ENCODE measurements at regions not wholly inside any gene's neighbourhood (a gene's known extent, or its start where the extent isn't known, plus 50 kb on each side); places are given as distances from the start of the nearest gene placed in this dataset.

DNA sequence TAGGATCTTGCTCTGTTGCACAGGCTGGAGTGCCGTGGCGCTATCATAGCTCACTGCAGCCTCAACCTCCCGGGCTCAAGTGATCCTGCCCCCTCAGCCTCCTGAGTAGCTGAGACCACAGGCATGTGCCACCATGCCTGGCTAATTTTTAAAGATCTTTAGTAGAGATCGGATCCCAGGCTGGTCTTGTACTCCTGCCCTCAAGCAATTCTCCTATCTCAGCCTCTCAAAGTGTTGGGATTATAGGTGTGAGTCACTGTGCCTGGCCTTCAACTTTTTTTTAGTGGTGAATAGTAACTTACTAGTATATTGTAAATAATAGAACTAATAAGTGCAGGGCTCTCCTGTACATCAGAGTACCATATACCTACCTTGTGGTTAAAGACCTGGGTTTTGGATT lies 52.1 kb upstream of the LMTK2 start:
- Histone ChIP-seq H2BK15ac (ENCODE audit: low read length) (no peak overlapping the region), H2BK120ac (ENCODE audit: low read depth, low read length) (no peak overlapping the region), H3K14ac (ENCODE audit: low read length) (no peak overlapping the region), H3K27me3 (ENCODE audit: control insufficient read depth in 3 of 3, insufficient read depth in 3 of 3, low read depth in 1 of 3, low read length in 3 of 3) (peaks cover 0 to 7% (median 0%) of the 10 kb centered on the region in 3 experiments), H2BK5ac (ENCODE audit: low read length) (no peak overlapping the region), H3K36me3 (replicated peaks in 1 of 2; ENCODE audit: control insufficient read depth in 2 of 2, insufficient read depth in 2 of 2, low read length in 2 of 2) (no peaks in the 10 kb centered on the region), H3K9ac (ENCODE audit: low read depth, low read length, poor library complexity) (no peak overlapping the region), H2BK12ac (ENCODE audit: low read length) (no peak overlapping the region), H2AFZ (ENCODE audit: low read length) (no peak overlapping the region), H3K18ac (ENCODE audit: low read length) (no peak overlapping the region), H3K9me3 (replicated peaks in 1 of 2; ENCODE audit: control insufficient read depth in 2 of 2, insufficient read depth in 1 of 2, low read depth in 1 of 2, low read length in 2 of 2) (no peaks in the 10 kb centered on the region), H3K23ac (ENCODE audit: low read depth, low read length, poor library complexity) (no peak overlapping the region), H4K91ac (ENCODE audit: low read depth, low read length, poor library complexity) (no peak overlapping the region), H3K4me1 (ENCODE audit: control insufficient read depth in 2 of 2, insufficient read depth in 1 of 2, low read depth in 1 of 2, low read length in 2 of 2) (peaks cover 0 to 3% of the 10 kb centered on the region in 2 donors), H3K4ac (ENCODE audit: low read length) (no peak overlapping the region), H3K4me2 (ENCODE audit: insufficient read depth, low read length, poor library complexity, severe bottlenecking) (no peak overlapping the region), H3K27ac (replicated peaks; ENCODE audit: low read length) (no peak overlapping the region), H3K79me1 (ENCODE audit: low read depth, low read length) (no peaks in the 10 kb centered on the region), H3K4me3 (ENCODE audit: low read length in 2 of 2) (no peak overlapping the region), H4K8ac (ENCODE audit: low read depth, low read length) (no peak overlapping the region), H2AK5ac (ENCODE audit: low read depth, low read length) (no peak overlapping the region)
- no peak for DNase-seq (ENCODE audit: low spot score)
- WGBS, 2 donors (ENCODE audit: extremely low coverage in 2 of 2, insufficient read length in 2 of 2, insufficient replicate concordance in 1 of 2), result no CpG with 5 or more reads among the region's 4 CpGs

DNA sequence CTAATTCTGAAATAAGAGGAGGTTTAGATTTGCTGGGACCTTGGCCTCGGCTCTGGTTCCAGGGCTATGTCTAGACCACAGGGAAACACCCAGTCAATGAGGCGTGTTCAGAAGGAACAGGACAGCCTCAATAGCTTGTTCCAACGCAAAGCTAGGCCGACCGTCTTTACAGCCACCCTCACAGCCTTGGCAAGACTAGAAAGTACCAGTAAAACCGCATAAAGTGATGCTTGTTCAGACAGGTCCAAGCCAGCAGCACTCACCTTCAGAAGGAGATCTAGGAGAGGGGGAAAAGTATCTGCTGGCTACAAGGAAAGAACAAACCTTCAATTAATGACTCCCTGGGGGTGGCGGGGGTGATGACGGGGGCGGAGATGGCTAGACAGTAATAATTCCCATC lies 50.1 kb upstream of the LMTK2 start:
- no peak overlapping the region for H2AK5ac ChIP-seq (ENCODE audit: low read depth, low read length)
- no peak overlapping the region for H2BK12ac ChIP-seq (ENCODE audit: low read length)
- no peak overlapping the region for H2AFZ ChIP-seq (ENCODE audit: low read length)
- no peak overlapping the region for H2BK15ac ChIP-seq (ENCODE audit: low read length)
- H2BK120ac ChIP-seq (ENCODE audit: low read depth, low read length), result no peak overlapping the region
- no peak overlapping the region for H3K23ac ChIP-seq (ENCODE audit: low read depth, low read length, poor library complexity)
- H3K9me3 ChIP-seq (replicated peaks in 1 of 2; ENCODE audit: control insufficient read depth in 2 of 2, insufficient read depth in 1 of 2, low read depth in 1 of 2, low read length in 2 of 2), result no peaks in the 10 kb centered on the region
- no peak for DNase-seq (ENCODE audit: low spot score)
- no peak overlapping the region for H3K18ac ChIP-seq (ENCODE audit: low read length)
- H3K9ac ChIP-seq (ENCODE audit: low read depth, low read length, poor library complexity), result no peak overlapping the region
- no peak overlapping the region for H3K4me3 ChIP-seq (ENCODE audit: low read length in 2 of 2)
- H3K4ac ChIP-seq (ENCODE audit: low read length), result no peak overlapping the region
- no peak overlapping the region for H2BK5ac ChIP-seq (ENCODE audit: low read length)
- H3K79me1 ChIP-seq (ENCODE audit: low read depth, low read length), result no peaks in the 10 kb centered on the region
- H3K36me3 ChIP-seq (replicated peaks in 1 of 2; ENCODE audit: control insufficient read depth in 2 of 2, insufficient read depth in 2 of 2, low read length in 2 of 2), result no peaks in the 10 kb centered on the region
- no peak overlapping the region for H3K14ac ChIP-seq (ENCODE audit: low read length)
- H3K4me2 ChIP-seq (ENCODE audit: insufficient read depth, low read length, poor library complexity, severe bottlenecking), result no peak overlapping the region
- H3K4me1 ChIP-seq (ENCODE audit: control insufficient read depth in 2 of 2, insufficient read depth in 1 of 2, low read depth in 1 of 2, low read length in 2 of 2), result no peaks in the 10 kb centered on the region
- H3K27ac ChIP-seq (replicated peaks; ENCODE audit: low read length), result no peak overlapping the region
- no peak overlapping the region for H4K8ac ChIP-seq (ENCODE audit: low read depth, low read length)
- no peak overlapping the region for H4K91ac ChIP-seq (ENCODE audit: low read depth, low read length, poor library complexity)
- H3K27me3 ChIP-seq (ENCODE audit: control insufficient read depth in 3 of 3, insufficient read depth in 3 of 3, low read depth in 1 of 3, low read length in 3 of 3), result peaks cover 0 to 2% (median 0%) of the 10 kb centered on the region in 3 experiments
- no CpG with 5 or more reads among the region's 9 CpGs for WGBS, 2 donors (ENCODE audit: extremely low coverage in 2 of 2, insufficient read length in 2 of 2, insufficient replicate concordance in 1 of 2)
